Body of pancreas (tissue), 4 donors: ENCODE measurements at regions not wholly inside any gene's neighbourhood (a gene's known extent, or its start where the extent isn't known, plus 50 kb on each side); places are given as distances from the start of the nearest gene placed in this dataset.

ENCODE experiments used
- ATAC-seq: fragments of 150-250 bp; one replicate; pipeline ENCODE4 v1.9.1; 2016
- DNase-seq, 4 donors: peaks; one replicate each; pipeline ENCODE4 v3.0.0-alpha.2; 2019
- H3K27ac ChIP-seq, 4 donors: fragments of 200-600 bp; sonication (generic); 1 replicate in 3 of 4; 2 replicates in 1 of 4; pipeline versions ENCODE4 v1.5.1 to v1.6.1; 2016 to 2019; ENCODE audit warnings: mild to moderate bottlenecking in 1 of 4, mixed read lengths in 1 of 4, moderate library complexity in 1 of 4
- H3K27me3 ChIP-seq, 2 donors: fragments of 200-600 bp; sonication (generic); one replicate each; pipeline ENCODE4 v1.6.0; 2016; ENCODE audit warnings: mild to moderate bottlenecking in 1 of 2
- H3K36me3 ChIP-seq, 2 donors: fragments of 200-600 bp; sonication (generic); replicated peaks in 1 of 2; 2 replicates each; pipeline ENCODE4 v1.5.1; 2016; ENCODE audit warnings: low read depth in 2 of 2; ENCODE audit not compliant: insufficient read depth in 1 of 2
- H3K4me1 ChIP-seq: fragments of 200-600 bp; sonication (generic); one replicate; pipeline ENCODE4 v1.6.0; 2016
- H3K4me3 ChIP-seq, 2 donors: fragments of 200-600 bp; sonication (generic); 1 replicate in 1 of 2; 2 replicates in 1 of 2; pipeline ENCODE4 v1.5.1; 2016 to 2019
- H3K9me3 ChIP-seq, 3 donors: fragments of 200-600 bp; sonication (generic); 1 replicate in 2 of 3; 2 replicates in 1 of 3; pipeline ENCODE4 v1.5.1; 2016
- POLR2A ChIP-seq, 3 donors: fragments of 450-650 bp; IDR thresholded peaks; one replicate each; pipeline ENCODE4 v1.6.1; 2016; ENCODE audit warnings: antibody characterized with exemption in 3 of 3, mild to moderate bottlenecking in 2 of 3
- WGBS, 2 donors: methylation state at CpG; one replicate each; pipeline ENCODE4 v1.1.5; 2017; 5-methylcytosine and 5-hydroxymethylcytosine counted together
- intact Hi-C: fragments of 100-400 bp; cut with DNase I; formaldehyde crosslinking; loops from one replicate; pipeline ENCODE4 v1.15.1; 2023
- TF ChIP-seq, protein P1 (sequence below), 7 experiments: fragments of 450-650 bp in 4 of 7; fragments of 200-600 bp in 3 of 7; sonication (generic) in 3 of 7; IDR thresholded peaks; one replicate each; pipeline ENCODE4 v1.5.1; 2016 to 2019; ENCODE audit warnings: antibody characterized with exemption in 7 of 7

DNA sequence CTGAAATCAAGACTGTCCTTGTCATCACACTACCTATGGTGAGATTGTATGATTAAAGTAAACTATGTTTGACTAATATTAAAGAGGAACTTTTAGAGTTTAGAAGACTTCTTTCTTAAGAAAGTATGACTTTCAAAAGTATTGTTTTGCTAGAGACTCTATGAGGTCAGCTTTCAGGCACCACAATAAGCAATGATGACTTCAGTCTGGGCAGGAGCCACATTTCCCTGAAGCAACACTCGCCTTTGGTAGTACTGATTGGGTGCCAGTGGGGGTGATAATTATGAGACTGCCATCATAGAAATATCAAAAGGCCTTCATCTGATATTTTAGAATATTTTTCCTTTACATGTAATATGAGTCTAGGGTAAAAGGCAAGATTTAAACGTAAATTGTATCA is 212.6 kb downstream of the DTHD1 start:
- intact Hi-C loops: no loop called here

DNA sequence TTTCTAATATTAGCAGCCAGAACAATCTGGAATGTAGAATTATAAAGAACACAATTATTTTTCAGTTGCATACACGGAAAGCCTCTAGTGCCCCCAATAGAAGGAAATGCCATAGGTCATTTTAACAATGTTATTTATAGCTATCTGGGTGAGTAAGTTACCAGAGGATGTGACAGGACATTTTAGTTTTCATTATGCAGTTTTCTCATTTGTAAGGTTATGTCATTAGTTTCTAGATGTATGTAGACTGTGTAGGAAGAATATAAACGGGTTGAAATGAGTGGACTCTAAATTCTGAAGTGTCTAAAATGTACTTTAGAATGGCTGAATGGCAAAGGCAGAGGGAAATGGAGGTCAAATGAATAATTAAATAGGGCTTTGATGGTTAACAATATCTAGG is 213.3 kb downstream of the DTHD1 start:
- Histone ChIP-seq H3K9me3 (no peaks in the 10 kb centered on the region), H3K27me3 (no peaks in the 10 kb centered on the region), H3K4me3 (no peak overlapping the region), H3K27ac (no peak overlapping the region), H3K4me1 (no peaks in the 10 kb centered on the region), H3K36me3 (no peaks in the 10 kb centered on the region)
- WGBS, 2 donors: 33 to 39% methylated on average over 2 of the region's 2 CpGs
- TF ChIP-seq, protein P1, sequence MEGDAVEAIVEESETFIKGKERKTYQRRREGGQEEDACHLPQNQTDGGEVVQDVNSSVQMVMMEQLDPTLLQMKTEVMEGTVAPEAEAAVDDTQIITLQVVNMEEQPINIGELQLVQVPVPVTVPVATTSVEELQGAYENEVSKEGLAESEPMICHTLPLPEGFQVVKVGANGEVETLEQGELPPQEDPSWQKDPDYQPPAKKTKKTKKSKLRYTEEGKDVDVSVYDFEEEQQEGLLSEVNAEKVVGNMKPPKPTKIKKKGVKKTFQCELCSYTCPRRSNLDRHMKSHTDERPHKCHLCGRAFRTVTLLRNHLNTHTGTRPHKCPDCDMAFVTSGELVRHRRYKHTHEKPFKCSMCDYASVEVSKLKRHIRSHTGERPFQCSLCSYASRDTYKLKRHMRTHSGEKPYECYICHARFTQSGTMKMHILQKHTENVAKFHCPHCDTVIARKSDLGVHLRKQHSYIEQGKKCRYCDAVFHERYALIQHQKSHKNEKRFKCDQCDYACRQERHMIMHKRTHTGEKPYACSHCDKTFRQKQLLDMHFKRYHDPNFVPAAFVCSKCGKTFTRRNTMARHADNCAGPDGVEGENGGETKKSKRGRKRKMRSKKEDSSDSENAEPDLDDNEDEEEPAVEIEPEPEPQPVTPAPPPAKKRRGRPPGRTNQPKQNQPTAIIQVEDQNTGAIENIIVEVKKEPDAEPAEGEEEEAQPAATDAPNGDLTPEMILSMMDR (IDR thresholded peaks at IDR 0.05): no peak
- no peak for TF ChIP-seq POLR2A (IDR thresholded peaks at IDR 0.05)
- intact Hi-C loops: no loop called here
- DNase-seq (no peak), ATAC-seq (no peak)

More for the DNA sequence above, 212.6 kb downstream of the DTHD1 start:
- no peaks in the 10 kb centered on the region for H3K27me3 ChIP-seq
- H3K9me3 ChIP-seq: no peaks in the 10 kb centered on the region
- H3K4me3 ChIP-seq: no peak overlapping the region
- 36 to 54% methylated on average over 2 of the region's 2 CpGs for WGBS, 2 donors
- TF ChIP-seq POLR2A (IDR thresholded peaks at IDR 0.05): no peak
- TF ChIP-seq, protein P1 (IDR thresholded peaks at IDR 0.05): no peak
- no peak overlapping the region for H3K27ac ChIP-seq
- ATAC-seq: no peak
- H3K4me1 ChIP-seq: no peaks in the 10 kb centered on the region
- no peak for DNase-seq
- H3K36me3 ChIP-seq: no peaks in the 10 kb centered on the region

DNA sequence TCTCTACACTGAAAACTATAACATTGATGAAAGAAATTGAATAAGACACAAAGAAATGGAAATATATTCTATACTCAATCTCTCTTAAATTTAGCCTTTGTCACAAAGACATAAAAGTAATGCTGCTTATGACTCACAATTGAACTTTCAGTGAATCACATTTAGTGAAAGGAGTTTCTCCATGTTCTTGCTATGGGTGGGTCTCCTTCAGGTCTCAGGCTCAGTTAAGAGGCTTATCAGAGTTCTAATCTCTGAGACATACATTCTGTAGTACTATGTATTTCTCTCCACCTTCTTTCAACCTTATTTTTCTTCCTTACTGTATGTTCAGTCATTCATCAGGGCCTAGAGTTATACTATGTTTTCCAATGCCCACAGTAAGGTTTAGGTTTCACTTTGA is 220.9 kb downstream of the DTHD1 start:
- no peak overlapping the region for H3K27ac ChIP-seq
- intact Hi-C loops: no loop called here
- H3K27me3 ChIP-seq: no peaks in the 10 kb centered on the region
- no peak overlapping the region for H3K4me3 ChIP-seq
- no peaks in the 10 kb centered on the region for H3K36me3 ChIP-seq
- ATAC-seq (no peak), DNase-seq (no peak)
- no peak for TF ChIP-seq POLR2A (IDR thresholded peaks at IDR 0.05)
- TF ChIP-seq, protein P1 (IDR thresholded peaks at IDR 0.05): no peak
- H3K9me3 ChIP-seq: no peaks in the 10 kb centered on the region
- no peaks in the 10 kb centered on the region for H3K4me1 ChIP-seq

DNA sequence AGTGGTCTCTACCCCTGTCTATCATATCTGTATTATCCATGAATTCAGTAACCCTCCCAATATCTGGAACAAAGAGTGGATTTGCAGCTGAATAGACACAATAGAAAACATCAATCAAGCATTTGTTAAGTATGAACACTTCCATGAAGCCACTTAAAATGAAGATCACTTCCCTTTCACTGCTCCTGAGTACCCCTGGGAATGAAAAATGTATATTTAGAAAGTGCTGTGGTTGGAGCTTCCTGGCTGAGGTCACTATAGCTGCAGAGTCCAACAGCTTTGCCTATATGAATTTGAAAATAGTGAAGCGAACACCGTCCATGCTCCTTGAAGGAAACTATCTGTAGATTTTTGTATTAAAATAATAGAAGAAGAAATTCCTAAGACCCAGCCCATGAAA is 227.0 kb downstream of the DTHD1 start:
- Histone ChIP-seq H3K36me3 (no peaks in the 10 kb centered on the region), H3K9me3 (no peaks in the 10 kb centered on the region), H3K27ac (no peak overlapping the region), H3K4me1 (no peaks in the 10 kb centered on the region), H3K4me3 (no peak overlapping the region), H3K27me3 (no peaks in the 10 kb centered on the region)
- DNase-seq (no peak), ATAC-seq (no peak)
- TF ChIP-seq POLR2A (IDR thresholded peaks at IDR 0.05): no peak
- TF ChIP-seq, protein P1 (IDR thresholded peaks at IDR 0.05): no peak
- intact Hi-C loops: no loop called here
- 50 to 71% methylated on average over 2 of the region's 2 CpGs for WGBS, 2 donors

DNA sequence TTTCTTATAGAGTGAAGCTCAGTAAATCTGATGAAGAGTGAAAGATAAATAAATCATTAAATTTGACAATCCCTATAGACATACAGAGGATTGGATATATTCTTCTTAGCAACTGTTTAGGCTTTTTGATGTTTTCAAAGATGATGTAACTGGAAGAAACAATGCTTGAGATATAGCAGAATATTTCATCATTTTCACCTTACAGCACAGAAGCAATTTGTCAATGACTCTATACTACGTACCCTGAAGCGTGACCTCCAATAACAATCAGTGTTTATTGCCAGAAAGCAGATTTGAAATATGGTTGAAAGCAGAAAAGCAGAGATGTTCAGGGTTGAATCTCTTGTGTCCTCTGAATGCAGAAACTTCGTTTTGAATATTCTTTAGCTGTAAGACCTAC is 228.4 kb downstream of the DTHD1 start:
- TF ChIP-seq, protein P1 (IDR thresholded peaks at IDR 0.05): no peak
- TF ChIP-seq POLR2A (IDR thresholded peaks at IDR 0.05): no peak
- Histone ChIP-seq H3K9me3 (no peaks in the 10 kb centered on the region), H3K27me3 (no peaks in the 10 kb centered on the region), H3K27ac (no peak overlapping the region), H3K4me3 (no peak overlapping the region), H3K36me3 (no peaks in the 10 kb centered on the region), H3K4me1 (no peaks in the 10 kb centered on the region)
- DNase-seq (no peak), ATAC-seq (no peak)
- 37 to 43% methylated on average over 3 of the region's 3 CpGs for WGBS, 2 donors
- intact Hi-C loops: no loop called here
